DMS 273 (cell line): ENCODE measurements at regions not wholly inside any gene's neighbourhood (a gene's known extent, or its start where the extent isn't known, plus 50 kb on each side); places are given as distances from the start of the nearest gene placed in this dataset.
A peak's percentile ranks its signal among the peaks of the same experiment; 100 is the strongest.
"Not testable (repeated sequence)": the region's sequence is repeated elsewhere in the genome, so short reads cannot be mapped to it uniquely, and the experiment has no call there.

Source experiments
- DNase-seq: peaks from one replicate; lab custom pipeline; 2025; ENCODE audit not compliant: unreplicated experiment; lab: John Stamatoyannopoulos, UW

GRCh38 chr17:19470530-19471261 lies 59.7 kb downstream of the RNF112 start:
- peak; percentile 73 for DNase-seq

- DNase-seq: not testable (repeated sequence)
Observed at GRCh38 chr17:19474405-19474804, 59.2 kb upstream of the SLC47A1 start.

GRCh38 chr17:19475800-19476199 lies 57.9 kb upstream of the SLC47A1 start:
- DNase-seq: not testable (repeated sequence)

- no peak for DNase-seq
Observed at GRCh38 chr17:19482576-19482975, 51.1 kb upstream of the SLC47A1 start.
